HG03342 (cell line): ENCODE measurements at regions not wholly inside any gene's neighbourhood (a gene's known extent, or its start where the extent isn't known, plus 50 kb on each side); places are given as distances from the start of the nearest gene placed in this dataset.

Source experiments
- ATAC-seq: cut with Tn5 transposase; IDR thresholded peaks from one replicate; pipeline ENCODE4 v1.9.1; 2021; ENCODE audit warnings: mild to moderate bottlenecking, moderate library complexity; ENCODE audit not compliant: unreplicated experiment

DNA sequence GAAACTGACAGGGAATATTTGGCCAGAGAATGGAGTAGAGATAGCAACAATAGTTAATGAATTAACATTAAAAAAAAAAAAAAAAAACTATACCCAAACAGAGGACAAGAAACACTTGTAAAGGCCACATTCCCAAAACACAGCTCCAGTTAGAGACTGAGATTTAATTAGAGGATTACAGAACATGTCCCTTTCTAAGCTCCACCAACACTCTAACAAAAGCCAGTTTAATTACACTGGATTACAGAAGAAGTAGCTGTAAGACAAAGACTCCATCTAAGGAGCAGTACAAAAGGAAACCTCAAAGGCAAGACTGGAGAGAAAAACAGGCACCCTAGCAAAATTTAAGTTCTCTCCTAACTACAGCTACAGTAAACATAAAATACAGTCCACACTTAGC lies 1247.7 kb upstream of the AGA start:
- ATAC-seq, result no peak

DNA sequence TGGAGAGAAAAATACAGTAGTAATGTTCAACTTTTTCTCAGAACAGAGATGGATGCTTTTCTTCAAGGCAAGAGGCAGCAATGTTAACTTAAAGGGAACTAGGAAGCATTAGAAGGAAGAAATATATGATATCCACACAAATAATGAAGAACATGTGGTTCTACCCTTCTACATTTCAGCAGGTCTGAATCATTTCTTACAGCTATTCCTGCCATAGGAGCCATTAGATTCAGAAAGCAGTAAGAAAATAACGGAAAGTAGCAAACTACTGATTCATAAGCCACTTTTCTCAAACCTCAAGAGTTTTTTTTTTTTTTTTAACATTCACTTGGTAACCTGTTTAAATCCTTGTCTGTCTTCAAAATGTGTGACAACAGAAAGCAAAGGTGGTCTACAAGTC lies 1251.6 kb upstream of the AGA start:
- no peak for ATAC-seq

DNA sequence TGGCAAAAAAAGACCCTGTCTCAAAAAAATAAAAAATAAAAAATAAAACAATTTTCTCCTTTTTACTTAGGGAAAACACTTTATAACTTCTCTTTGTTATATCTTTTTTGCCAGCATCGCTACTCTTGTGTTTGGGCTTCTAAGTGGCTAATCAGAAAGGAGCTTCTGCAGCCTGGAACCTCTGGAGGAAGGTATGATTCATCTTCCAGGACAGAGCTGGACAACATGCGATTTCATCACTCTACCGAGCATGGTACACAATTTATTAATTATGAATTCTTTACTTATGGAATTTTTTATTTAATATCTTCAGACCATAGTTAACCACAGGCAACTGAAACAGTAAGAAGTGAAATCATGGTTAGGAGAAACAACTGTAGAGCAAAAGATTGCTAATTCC lies 1254.3 kb upstream of the AGA start:
- no peak for ATAC-seq

DNA sequence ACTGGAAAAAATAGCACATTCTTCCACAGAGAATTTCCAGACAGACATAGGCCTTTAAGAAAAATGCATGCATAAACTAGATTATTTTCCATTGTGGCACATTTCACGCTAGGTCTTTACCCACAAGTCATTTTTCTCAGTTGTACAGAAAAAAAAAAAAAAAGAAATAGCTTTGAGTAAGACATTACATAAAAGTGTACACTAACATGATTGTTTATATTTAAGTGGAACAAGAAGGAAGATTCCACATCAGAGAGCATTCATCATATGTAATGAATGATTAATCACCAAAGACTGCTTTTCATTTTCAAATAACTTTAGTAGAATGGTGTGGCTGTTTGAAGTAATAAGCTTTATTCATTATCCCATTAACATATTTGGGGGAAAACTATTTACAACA lies 1270.2 kb upstream of the AGA start:
- no peak for ATAC-seq

DNA sequence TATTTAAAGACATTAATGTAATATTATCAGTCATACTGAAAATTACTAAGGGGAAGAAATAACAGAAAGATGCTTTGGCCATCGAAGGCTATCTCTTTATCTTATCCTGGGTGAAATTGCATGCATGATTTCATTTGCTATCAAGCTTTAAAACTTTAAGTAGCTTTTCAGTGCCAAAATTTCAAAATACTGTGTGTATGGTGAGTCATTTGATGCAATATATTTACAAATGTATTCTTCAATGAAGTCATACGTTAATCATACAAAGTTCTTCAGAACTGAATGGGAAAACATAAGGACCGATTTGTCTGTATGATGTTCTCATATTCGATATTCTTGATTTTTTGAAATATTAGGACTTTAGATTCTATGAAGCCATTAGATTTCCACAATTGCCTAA lies 1295.8 kb upstream of the AGA start:
- no peak for ATAC-seq

DNA sequence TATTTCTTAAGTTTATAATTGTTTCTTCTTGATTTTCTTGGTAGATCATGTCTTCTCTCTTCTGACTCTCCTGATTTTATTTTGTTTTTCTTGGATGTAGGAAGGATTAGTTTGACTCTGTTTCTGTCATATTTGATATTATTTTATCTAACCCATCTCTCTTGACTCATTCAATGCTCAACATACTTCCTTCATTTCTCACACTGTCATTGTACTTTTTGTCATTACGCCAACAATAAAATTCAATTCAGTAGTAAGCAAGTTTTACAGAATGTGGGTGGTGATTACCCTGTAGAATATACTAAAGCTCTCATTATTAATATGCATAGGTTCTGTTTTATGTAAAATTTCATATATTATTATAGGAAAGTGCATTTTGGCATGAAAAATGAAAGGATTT lies 1303.0 kb upstream of the AGA start:
- ATAC-seq, result no peak

DNA sequence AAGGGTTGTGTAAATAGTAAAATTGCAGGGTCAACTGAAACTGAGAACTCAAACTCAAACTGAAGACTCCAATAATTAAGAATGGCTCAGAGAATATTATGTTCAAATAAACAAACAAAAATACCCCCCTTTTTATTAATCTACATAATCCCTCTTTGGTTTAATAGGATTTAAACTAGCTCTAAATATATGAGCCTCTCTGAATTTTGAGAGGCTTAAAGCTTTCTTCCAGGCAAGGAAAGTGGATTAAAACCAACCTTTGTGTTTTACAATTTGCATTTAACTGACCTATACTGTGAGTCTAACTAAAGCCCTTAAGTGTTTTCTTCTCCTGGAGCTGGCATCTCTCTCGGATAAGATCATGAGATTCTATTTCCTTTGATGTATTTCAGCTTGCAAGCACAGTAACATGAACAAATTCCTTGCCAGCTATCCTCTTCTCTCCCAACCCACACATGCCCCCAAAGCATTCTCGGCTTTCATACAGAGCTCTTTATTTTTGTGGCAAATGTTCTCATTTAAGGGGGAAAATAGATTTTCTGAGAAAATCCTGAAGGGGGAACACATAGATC lies 1310.8 kb upstream of the AGA start:
- no peak for ATAC-seq

DNA sequence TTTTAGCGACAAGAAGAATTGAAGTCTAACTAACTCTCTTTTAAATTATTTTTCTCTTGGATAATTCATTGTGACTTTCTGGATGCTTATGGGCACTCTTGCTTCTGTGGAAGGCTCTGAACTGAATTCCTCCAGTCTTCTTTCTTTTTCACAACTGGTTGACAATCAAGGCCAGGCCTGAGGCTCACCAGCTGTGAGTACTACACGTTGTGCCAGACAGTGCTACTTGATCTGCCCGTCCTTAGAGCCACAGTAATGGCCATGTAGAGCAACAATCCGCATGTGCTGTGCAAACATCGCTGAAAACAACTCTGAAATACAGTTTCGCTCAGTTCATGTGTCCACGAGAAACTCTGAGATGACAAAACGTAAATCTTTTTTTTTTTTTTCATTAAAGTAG lies 1336.3 kb upstream of the AGA start:
- ATAC-seq, result no peak

DNA sequence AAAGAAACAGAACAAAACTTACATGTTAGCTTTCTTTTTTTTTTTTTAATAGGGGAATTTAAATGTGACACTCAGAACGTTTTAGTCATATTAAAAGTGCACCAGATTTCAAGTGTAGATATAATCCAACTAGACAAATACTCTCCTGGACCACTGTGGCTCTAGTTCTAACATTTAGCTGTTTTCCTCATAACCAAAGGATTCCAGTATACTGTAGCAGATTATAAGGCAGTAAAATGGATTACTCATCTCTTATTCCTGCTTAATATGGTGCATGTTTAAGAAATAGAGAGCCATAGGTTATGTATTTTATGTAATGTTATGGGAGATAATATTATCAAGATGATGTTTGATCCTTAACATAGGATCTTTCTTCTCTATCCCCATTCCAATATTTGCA lies 1339.5 kb upstream of the AGA start:
- ATAC-seq, result no peak

DNA sequence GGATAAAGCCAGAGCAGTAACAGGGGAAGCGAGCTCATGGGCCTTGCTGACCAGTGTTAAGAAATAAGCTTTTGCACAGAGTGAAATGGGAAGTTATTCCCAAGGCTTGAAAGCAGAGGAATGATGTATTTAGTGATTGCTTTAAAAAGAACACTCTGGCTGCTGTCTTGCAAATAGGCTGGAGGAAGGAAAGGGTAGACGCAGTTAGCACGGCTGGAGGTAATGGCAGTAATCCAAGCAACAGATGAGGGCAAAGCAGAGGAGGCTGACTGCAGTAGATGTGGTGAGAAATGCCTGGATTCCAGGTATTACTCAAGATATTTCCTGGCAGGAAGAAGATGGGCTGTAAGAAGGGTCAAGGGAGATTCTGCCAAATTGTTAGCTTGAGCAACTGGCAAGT lies 1342.3 kb upstream of the AGA start:
- ATAC-seq, result no peak

DNA sequence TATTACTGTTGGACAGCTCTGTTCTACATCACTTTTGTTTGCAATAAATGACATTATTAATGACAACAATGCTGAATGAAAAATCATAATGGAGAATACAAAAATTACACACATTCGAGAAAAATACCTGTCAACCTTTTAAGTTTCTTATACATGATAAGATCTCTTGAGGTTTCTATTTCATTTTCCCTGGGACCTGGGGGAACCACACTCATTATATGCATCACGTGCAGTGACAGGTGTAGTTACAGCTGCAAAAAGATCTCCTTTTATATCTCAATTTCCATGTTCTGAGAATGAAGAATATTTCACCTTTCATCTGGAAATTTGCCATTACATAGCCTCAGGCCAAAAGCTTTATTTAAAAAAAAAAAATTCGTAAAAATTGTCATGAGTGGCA lies 1347.0 kb upstream of the AGA start:
- ATAC-seq, result no peak

DNA sequence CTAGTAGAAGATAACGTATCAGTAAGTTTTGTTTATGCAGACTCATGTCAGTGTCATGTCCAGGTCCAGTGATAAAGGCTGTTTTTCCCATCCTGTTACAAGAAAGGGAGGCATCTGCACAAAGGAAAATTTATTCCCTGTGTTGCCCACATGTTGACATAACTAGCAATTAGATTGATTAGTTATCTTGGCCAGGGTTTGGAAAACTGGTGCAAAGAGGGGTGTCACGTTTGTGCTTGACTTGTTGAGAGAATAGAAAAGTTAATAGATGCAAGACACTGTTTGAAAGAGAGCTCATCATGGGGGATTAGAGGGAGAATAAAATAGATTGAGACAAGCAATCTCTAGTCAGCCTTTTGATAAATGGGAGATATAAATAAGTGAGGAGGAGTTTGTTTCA lies 1357.0 kb upstream of the AGA start:
- ATAC-seq, result no peak

DNA sequence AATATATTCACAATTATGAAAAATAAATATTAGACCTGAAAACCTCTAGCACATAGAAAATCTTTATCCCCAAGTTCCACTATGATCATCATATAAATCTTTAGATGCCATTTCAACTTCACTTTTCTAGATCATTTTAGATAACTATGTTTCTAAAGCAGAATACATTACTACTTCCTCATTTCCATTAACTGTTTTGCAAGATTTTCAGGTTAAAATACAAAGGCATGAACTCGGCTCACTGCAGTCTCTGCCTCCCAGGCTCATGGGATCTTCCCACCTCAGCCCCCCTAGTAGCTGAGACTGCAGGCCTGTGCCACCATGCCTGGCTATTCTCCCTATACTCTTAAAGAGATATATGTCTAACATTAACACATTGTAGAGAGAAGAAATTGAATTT lies 1365.9 kb upstream of the AGA start:
- ATAC-seq, result no peak

DNA sequence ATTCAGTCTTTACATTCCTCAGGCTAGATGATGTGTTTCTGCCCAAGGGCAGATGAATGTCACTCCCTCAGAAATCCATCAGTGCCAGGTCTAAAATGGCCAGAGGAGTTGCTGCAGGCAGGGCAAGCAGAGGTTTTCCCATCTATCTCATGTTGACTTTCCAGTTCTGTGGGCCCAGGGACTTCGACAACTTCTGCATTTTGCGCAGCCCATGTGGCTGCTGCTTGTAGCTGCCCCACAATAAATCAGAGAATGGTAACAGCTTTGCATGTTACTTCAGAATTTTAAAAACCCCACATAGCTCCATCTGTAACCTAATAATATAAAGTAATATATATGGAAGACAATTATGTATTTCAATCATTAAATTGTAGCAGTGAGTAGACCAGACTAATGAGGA lies 1367.7 kb upstream of the AGA start:
- ATAC-seq, result no peak

DNA sequence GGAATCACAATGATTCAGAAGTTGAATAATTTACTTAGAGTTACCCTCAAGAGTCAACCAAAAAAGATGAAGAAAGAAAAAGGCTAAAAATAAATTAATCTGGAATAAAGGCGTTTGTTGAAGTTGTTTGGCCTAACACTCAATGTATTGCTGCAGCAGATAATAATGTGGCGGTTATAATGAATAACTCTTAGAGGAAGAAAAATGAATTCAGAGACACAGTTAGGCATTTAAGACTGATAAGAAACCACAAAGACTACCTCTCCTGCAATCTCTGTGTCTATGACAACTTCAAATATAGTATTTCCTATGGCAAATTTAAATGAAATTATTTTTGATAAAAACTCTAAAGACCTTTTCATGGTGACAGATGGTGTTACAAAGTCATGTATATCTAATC lies 1369.1 kb upstream of the AGA start:
- ATAC-seq, result no peak

DNA sequence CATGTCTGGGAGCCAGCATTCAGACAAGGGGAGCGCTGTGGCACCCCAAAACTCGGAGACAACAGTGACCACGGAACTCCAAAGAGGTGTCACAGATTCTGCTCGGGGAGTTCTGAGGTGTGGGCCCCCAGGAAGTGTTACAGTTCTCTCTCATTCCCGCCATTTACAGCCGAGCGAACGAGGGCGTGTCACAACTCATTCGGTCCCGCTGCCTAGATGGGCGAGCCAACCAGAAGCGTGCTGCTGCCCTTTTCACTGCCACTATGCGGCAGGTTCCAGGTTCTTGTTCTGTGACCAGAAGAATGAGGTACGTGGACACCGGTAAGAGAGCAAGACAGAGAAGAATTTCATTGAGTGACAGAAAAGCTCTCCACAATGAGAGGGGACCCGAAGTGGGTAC lies 1370.6 kb upstream of the AGA start:
- no peak for ATAC-seq

DNA sequence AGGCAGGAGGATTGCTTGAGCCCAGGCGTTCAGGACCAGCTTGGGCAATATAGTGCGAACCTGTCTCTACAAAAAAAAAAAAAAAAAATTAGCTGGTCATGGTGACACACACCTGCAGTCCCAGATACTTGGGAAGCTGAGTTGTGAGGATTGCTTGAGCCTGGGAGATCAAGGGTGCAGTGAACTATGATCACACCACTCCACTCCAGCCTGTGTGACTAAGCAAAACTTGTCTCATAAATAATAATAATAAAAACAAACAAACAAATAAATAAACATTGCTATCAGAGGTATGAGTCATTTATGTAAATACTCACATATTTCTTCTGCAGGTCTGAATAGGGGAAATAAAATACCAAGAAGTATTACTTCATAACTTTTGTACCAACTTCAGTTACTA lies 1372.7 kb upstream of the AGA start:
- no peak for ATAC-seq

DNA sequence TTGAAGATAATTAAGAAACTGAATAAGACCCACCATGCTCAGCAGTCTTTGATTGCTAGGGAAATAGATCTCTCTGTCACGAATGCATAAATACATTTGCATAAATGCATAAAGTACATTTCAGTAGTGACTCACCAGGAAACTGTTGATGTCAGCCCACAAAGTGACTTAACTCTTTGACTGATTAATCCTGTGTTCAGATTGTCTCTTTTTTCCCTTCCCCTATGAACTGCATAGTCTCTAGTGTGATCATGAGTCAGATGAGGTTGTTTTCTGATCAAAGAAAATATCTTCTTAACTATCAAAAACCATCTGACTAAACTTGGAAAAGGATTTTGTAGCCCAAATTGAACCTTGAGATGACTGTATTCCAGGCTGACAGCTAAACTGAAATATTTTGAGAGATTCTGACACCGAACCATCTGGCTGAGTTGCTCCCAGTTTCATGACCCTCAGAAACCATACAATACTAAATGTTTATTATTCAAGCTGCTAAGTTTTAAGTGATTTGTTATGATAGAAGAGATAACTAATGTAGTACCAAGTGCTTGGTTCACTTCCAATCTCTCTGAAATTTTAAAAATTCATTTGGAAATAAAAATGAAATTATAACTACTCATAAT lies 1381.5 kb upstream of the AGA start:
- ATAC-seq, result no peak

DNA sequence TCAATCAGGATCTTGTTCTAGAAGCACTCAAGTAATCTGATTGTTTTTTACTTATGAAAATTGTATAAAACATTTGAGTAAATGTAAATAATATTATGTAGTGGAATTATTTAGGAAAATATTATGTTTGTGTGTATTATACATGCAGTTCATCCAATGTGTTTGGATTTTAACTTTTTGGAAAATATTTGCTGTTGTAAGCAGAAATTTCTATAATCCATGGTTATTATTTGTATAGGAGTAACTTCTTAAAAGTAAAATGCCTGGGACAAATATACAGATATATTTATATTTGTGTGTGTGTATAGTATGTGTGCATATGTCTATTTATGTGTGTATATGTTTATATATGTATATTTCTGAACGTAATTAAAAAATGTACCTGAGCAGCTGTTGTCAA lies 1394.6 kb upstream of the AGA start:
- no peak for ATAC-seq

DNA sequence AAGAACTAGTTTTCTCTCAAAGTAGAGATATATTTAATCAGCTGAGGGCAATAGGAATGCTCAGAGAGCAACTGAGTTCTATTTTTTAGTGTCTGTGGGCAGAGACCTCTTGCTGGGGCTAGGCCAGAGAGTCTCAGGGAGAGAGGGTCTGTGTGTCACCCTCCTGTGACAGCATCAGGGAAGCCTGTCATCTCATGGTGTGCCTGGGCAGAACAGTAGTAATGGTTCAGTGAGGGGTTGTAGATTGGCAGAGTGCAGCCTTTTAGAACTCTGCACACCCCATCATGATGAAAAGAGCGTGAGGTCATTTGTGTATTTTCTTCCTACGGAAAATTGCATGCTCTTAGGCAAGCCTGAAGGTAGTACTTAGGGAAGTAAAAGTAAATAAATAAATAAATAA lies 1396.5 kb upstream of the AGA start:
- ATAC-seq, result no peak

DNA sequence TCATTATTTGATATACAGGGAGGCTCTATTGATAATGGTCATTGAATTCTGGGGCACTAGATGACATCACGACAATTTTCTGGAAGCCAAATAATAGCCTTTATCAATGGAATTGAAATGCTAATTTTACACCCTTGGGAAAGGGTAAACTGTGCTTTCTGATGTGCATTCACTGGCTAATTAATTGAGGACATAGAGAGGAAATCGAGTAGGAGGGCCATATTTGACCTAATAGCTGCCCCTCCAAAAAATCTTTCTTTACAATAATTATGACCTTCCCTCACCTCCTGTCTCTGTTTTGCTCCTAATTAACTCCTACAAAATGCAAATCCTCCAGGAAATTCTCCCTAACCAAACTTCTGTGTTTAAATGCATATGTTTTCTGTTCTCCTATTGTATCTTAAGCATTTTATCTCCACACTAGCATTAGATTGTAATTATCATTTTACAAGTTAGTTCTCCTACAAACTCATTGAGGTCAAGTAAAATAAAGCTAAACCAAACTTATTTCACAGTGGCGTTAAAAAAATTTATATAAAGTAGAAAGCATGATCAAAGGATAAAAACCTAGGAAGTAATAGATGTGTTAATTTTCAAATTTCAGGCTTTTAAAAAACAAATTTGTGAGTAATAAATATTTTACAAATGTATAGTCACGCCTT lies 1414.0 kb upstream of the AGA start:
- no peak for ATAC-seq

DNA sequence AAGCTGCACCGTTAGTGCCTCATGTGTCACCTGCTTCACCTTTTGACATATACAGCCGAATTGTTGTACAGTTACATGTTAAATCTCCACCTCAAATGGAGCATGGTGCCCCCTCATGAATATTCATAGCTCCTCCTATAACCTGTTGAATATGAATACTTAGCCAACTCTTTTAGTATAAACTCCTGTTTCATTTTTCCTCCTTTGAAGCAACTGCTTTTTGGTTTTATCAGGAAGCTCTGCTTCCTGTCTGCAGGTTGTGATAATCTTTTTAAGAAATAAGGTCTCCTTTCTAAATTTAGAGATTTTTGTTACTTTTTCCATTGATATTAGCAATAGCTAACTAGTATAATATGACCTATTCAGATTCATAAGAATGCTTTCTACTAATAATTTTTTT lies 1429.2 kb upstream of the AGA start:
- no peak for ATAC-seq

DNA sequence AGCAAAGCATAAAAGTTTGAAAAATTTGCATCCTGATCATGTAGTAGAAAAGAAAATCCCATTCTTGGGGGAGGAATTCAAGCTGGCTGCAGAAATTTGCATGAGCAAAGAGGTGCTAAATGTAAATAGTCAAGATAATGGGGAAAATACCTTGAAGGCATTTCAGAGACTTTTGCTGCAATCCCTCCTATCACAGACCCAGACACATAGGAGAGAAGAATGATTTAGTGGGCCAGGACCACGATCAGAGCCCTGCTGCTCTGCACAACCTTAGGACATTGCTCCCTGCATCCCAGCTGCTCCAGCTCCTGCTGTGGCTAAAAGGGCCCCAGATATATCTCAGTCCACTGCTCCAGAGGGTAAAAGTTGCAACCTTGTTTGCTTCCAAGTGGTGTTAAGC lies 1439.7 kb upstream of the AGA start:
- ATAC-seq, result no peak
